Smooth muscle cell (in vitro differentiated cells): ENCODE measurements at regions not wholly inside any gene's neighbourhood (a gene's known extent, or its start where the extent isn't known, plus 50 kb on each side); places are given as distances from the start of the nearest gene placed in this dataset.
A peak's percentile ranks its signal among the peaks of the same experiment; 100 is the strongest.

ENCODE experiments used
- DNase-seq: peaks from one replicate; lab custom pipeline; 2025; ENCODE audit not compliant: unreplicated experiment; lab: John Stamatoyannopoulos, UW
- H2AFZ ChIP-seq: fragments of 200-600 bp; sonication (generic); 2 replicates; pipeline ENCODE4 v1.6.0; 2016; ENCODE audit warnings: antibody characterized with exemption, low read depth, mild to moderate bottlenecking
- H3F3A ChIP-seq: fragments of 200-600 bp; sonication (generic); 2 replicates; pipeline ENCODE4 v1.6.0; 2017; ENCODE audit warnings: antibody characterized with exemption, low read depth
- H3K27ac ChIP-seq: fragments of 200-600 bp; sonication (generic); 2 replicates; pipeline ENCODE4 v1.5.1; 2016; ENCODE audit warnings: low read depth, mild to moderate bottlenecking
- H3K27me3 ChIP-seq: fragments of 200-600 bp; sonication (generic); 2 replicates; pipeline ENCODE4 v1.6.1; 2016; ENCODE audit warnings: low read depth, mild to moderate bottlenecking
- H3K36me3 ChIP-seq: fragments of 200-600 bp; sonication (generic); 2 replicates; pipeline ENCODE4 v1.5.1; 2016; ENCODE audit warnings: low read depth
- H3K4me1 ChIP-seq: fragments of 200-600 bp; sonication (generic); 2 replicates; pipeline ENCODE4 v1.5.1; 2016; ENCODE audit warnings: low read depth
- H3K4me2 ChIP-seq: fragments of 200-600 bp; sonication (generic); 2 replicates; pipeline ENCODE4 v1.6.0; 2016; ENCODE audit warnings: mild to moderate bottlenecking
- H3K4me3 ChIP-seq: fragments of 200-600 bp; sonication (generic); 2 replicates; pipeline ENCODE4 v1.5.1; 2016; ENCODE audit warnings: mild to moderate bottlenecking
- H3K79me2 ChIP-seq: fragments of 200-600 bp; sonication (generic); 2 replicates; pipeline ENCODE4 v1.6.0; 2016; ENCODE audit warnings: low read depth, mild to moderate bottlenecking
- H3K9ac ChIP-seq: fragments of 200-600 bp; sonication (generic); 2 replicates; pipeline ENCODE4 v1.6.0; 2016; ENCODE audit warnings: low read depth
- H3K9me3 ChIP-seq: fragments of 200-600 bp; sonication (generic); replicated peaks from 2 replicates; pipeline ENCODE4 v1.5.1; 2016; ENCODE audit warnings: low read depth
- H4K20me1 ChIP-seq: fragments of 200-600 bp; sonication (generic); 2 replicates; pipeline ENCODE4 v1.6.0; 2016; ENCODE audit warnings: low read depth
- WGBS: methylation state at CpG from one replicate; pipeline ENCODE4 v1.1.7; 2016; ENCODE audit warnings: low lambda C conversion rate; 5-methylcytosine and 5-hydroxymethylcytosine counted together
- TF ChIP-seq, protein P1 (sequence below): fragments of 200-600 bp; sonication (generic); IDR thresholded peaks from 2 replicates; pipeline ENCODE4 v1.5.1; 2017; ENCODE audit warnings: borderline replicate concordance, mild to moderate bottlenecking, antibody characterized with exemption; ENCODE audit not compliant: insufficient read depth, poor library complexity, severe bottlenecking

DNA sequence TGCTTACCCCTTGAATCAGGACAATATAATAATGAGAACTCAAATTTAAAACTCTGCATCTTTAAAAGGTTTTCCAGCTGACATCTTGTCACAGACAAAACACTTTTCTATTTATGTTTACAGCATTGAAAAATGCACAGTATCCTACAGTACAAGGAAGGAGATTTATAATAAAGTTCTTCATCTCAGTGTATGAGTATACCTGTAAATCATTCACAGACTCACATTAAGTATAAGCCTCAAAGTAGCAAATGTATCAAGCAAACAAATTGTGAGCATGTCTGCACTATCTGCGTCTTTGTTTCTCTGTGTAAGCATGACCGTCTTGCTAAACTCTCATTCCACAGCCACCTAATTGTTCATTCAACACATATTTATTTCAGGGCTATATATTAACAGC is 52.8 kb downstream of the PPP1R2C start:
- H4K20me1 ChIP-seq, result no peaks in the 10 kb centered on the region
- H3K79me2 ChIP-seq, result no peaks in the 10 kb centered on the region
- TF ChIP-seq, protein P1, sequence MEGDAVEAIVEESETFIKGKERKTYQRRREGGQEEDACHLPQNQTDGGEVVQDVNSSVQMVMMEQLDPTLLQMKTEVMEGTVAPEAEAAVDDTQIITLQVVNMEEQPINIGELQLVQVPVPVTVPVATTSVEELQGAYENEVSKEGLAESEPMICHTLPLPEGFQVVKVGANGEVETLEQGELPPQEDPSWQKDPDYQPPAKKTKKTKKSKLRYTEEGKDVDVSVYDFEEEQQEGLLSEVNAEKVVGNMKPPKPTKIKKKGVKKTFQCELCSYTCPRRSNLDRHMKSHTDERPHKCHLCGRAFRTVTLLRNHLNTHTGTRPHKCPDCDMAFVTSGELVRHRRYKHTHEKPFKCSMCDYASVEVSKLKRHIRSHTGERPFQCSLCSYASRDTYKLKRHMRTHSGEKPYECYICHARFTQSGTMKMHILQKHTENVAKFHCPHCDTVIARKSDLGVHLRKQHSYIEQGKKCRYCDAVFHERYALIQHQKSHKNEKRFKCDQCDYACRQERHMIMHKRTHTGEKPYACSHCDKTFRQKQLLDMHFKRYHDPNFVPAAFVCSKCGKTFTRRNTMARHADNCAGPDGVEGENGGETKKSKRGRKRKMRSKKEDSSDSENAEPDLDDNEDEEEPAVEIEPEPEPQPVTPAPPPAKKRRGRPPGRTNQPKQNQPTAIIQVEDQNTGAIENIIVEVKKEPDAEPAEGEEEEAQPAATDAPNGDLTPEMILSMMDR, result no peak
- no peaks in the 10 kb centered on the region for H3K27me3 ChIP-seq
- DNase-seq, result no peak
- H3K9ac ChIP-seq, result no peak overlapping the region
- H3K9me3 ChIP-seq, result no peaks in the 10 kb centered on the region
- H3K4me3 ChIP-seq, result no peak overlapping the region
- no peaks in the 10 kb centered on the region for H3K36me3 ChIP-seq
- 100% methylated on average over 2 of the region's 2 CpGs for WGBS
- no peak overlapping the region for H3K4me2 ChIP-seq
- no peak overlapping the region for H2AFZ ChIP-seq
- no peak overlapping the region for H3K27ac ChIP-seq
- H3F3A ChIP-seq, result no peaks in the 10 kb centered on the region
- H3K4me1 ChIP-seq, result no peaks in the 10 kb centered on the region

DNA sequence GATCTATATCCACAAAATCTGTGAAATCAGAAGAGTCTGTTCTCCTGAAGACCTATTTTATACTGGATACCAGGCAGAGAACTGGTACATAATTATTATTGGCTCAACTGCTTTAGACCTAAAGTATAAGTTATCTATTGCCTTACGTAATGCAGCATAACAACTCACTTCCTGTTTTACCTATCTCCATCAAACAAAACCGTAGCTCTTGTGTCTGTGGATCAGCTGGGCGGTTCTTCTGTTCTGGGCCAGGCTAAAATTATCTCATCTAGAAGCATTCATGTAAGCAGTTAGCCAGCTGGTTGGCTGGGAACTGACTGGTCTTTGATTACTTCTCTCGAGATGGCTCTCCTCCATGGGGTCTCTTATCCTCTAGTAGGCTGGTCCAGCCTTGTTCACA is 57.8 kb downstream of the PPP1R2C start:
- H3K27me3 ChIP-seq, result no peaks in the 10 kb centered on the region
- no peaks in the 10 kb centered on the region for H3K9me3 ChIP-seq
- no peak overlapping the region for H3K9ac ChIP-seq
- H4K20me1 ChIP-seq, result no peaks in the 10 kb centered on the region
- WGBS, result 92% methylated on average over 4 of the region's 4 CpGs
- H3K79me2 ChIP-seq, result no peaks in the 10 kb centered on the region
- no peaks in the 10 kb centered on the region for H3K36me3 ChIP-seq
- H3F3A ChIP-seq, result no peaks in the 10 kb centered on the region
- H3K4me2 ChIP-seq, result no peak overlapping the region
- no peak overlapping the region for H2AFZ ChIP-seq
- TF ChIP-seq, protein P1, result no peak
- no peak for DNase-seq
- no peak overlapping the region for H3K27ac ChIP-seq
- peaks cover 8% of the 10 kb centered on the region for H3K4me1 ChIP-seq
- H3K4me3 ChIP-seq, result no peak overlapping the region

DNA sequence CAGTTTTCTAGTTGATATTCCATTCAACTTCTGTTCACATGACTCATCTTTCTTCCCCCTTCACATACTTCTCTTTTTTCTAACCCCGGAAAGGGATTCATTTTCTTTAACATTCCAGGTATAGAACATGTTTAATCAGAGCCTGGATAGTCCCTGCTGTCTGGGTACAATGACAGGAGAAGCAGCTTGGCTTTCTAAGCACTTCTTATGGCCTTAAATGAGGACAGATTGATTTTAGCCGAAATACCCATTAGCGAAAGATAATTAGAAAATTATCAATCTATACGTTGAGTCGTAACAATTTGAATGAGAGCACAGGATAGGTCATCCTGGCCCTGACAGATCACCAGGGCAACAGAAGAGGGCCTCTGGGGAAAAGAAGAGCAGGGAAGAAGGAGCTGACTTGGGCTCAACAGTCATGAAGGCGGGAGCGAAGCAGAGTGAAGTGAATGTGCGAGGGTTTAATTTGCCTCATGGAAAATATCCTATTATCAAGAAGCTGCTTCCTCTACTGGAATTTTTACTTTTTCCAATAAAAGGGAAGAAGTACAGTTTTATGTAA is 62.2 kb downstream of the PPP1R2C start:
- Histone ChIP-seq H4K20me1 (no peaks in the 10 kb centered on the region), H3K4me2 (no peak overlapping the region), H3K79me2 (no peaks in the 10 kb centered on the region), H3K27ac (no peak overlapping the region), H3K4me1 (peaks cover 12% of the 10 kb centered on the region), H3K36me3 (no peaks in the 10 kb centered on the region), H3K4me3 (no peak overlapping the region), H3K27me3 (no peaks in the 10 kb centered on the region), H3F3A (no peaks in the 10 kb centered on the region), H2AFZ (peak overlapping the region; percentile 80), H3K9me3 (no peaks in the 10 kb centered on the region), H3K9ac (no peak overlapping the region)
- 71% methylated on average over 8 of the region's 8 CpGs for WGBS
- DNase-seq, result no peak
- TF ChIP-seq, protein P1, result no peak

DNA sequence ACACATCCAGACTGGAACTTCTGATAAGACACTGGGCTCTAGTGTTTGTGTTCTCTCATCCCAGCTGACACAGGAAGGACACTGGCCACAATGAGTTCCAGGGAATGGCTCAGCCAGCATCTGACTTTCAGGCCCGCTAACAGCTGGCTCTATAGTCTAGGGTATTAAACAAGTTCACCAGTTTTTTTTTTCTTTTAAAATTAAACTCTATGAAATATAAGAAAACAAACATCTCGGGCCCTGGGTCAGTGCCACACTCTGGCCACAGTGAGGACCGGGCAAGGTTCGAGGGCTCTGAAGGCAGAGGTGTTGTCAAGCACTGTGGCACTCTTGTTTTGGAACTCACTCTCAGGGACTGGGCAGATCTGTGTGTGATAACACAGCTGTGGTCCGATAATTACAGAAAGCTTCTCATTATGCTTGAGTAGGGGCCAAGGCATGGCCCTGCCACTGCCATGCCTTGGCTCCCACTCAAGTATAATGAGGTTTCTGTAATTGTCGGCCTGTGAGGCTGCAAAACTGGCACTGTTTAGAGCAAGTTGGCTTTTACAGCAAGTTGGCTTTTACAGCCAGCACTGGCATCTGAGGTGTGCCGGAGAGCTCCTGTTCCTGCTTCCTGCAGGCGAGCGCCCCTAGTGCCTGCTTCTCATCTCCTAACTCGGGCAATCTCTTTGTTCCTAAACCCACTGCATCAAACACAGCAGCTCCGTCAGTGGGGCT is 62.8 kb downstream of the PPP1R2C start:
- Histone ChIP-seq H2AFZ (peak overlapping the region; percentile 80), H3K79me2 (no peaks in the 10 kb centered on the region), H3K4me1 (peaks cover 16% of the 10 kb centered on the region), H3K36me3 (no peaks in the 10 kb centered on the region), H4K20me1 (no peaks in the 10 kb centered on the region), H3K27ac (no peak overlapping the region), H3K4me2 (no peak overlapping the region), H3F3A (no peaks in the 10 kb centered on the region), H3K27me3 (no peaks in the 10 kb centered on the region), H3K9me3 (no peaks in the 10 kb centered on the region), H3K4me3 (no peak overlapping the region), H3K9ac (no peak overlapping the region)
- no peak for DNase-seq
- 57% methylated on average over 11 of the region's 11 CpGs for WGBS
- TF ChIP-seq, protein P1, result peak; percentile 30
